ENCODE measurements at regions not wholly inside any gene's neighbourhood (a gene's known extent, or its start where the extent isn't known, plus 50 kb on each side); places are given as distances from the start of the nearest gene placed in this dataset.

- TF ChIP-seq ZNF384 (IDR thresholded peaks at IDR 0.05; ENCODE audit: low read depth, low read length): no peak
- no peak for TF ChIP-seq ZKSCAN8 (CRISPR knock-in tag; IDR thresholded peaks at IDR 0.05)
- TF ChIP-seq STAT6 (CRISPR knock-in tag; IDR thresholded peaks at IDR 0.05): no peak
- no peak for TF ChIP-seq ZNF79 (CRISPR knock-in tag; IDR thresholded peaks at IDR 0.05; ENCODE audit: low read depth)
Measured at GRCh38 chr3:162092751-162093150, 596.1 kb downstream of the OTOL1 start.
